IMR-90 (cell line): ENCODE measurements at regions not wholly inside any gene's neighbourhood (a gene's known extent, or its start where the extent isn't known, plus 50 kb on each side); places are given as distances from the start of the nearest gene placed in this dataset.

Experiments used
- ATAC-seq: fragments of 200-7000 bp; cut with Tn5 transposase; 2 replicates; pipeline ENCODE4 v1.9.1; 2020; ENCODE audit warnings: low read depth, mild to moderate bottlenecking, moderate library complexity
- BruUV-seq: library from RNA; stranded (reverse); fragments of 400-500 nt; replicated peaks from 2 replicates; lab custom pipeline; 2021; lab: Mats Ljungman, UMichigan
- CTCF ChIA-PET: fragments of 300-600 bp; formaldehyde crosslinking; extraction: SDS; loops from one replicate; lab custom pipeline; 2021; ENCODE audit warnings: antibody characterized with exemption; lab: Yijun Ruan, JAX
- POLR2A ChIA-PET: fragments of 300-600 bp; sonication (Branson Sonifier 250); formaldehyde crosslinking; loops from one replicate; lab custom pipeline; 2022; ENCODE audit warnings: antibody characterized with exemption; ENCODE audit not compliant: unreplicated experiment; lab: Charles Lee
- DNase-seq: peaks from one replicate; pipeline ENCODE4 v3.0.0; 2013
- H2AFZ ChIP-seq: replicated peaks from 2 replicates; pipeline ENCODE3; 2013; ENCODE audit warnings: low read length, mild to moderate bottlenecking; ENCODE audit not compliant: poor library complexity
- H2AK5ac ChIP-seq: 2 replicates; pipeline ENCODE4 v1.6.1; 2013; ENCODE audit warnings: low read depth, low read length, inconsistent platforms
- H2AK9ac ChIP-seq: replicated peaks from 2 replicates; pipeline ENCODE3; 2013; ENCODE audit warnings: mild to moderate bottlenecking, low read depth, low read length, moderate library complexity; ENCODE audit not compliant: poor library complexity
- H2BK120ac ChIP-seq: 2 replicates; pipeline ENCODE4 v1.6.1; 2013; ENCODE audit warnings: low read depth, low read length, inconsistent platforms
- H2BK15ac ChIP-seq: 3 replicates; pipeline ENCODE4 v1.6.1; 2013; ENCODE audit warnings: low read depth, low read length, inconsistent platforms
- H2BK20ac ChIP-seq: 2 replicates; pipeline ENCODE4 v1.6.1; 2013; ENCODE audit warnings: low read depth, mild to moderate bottlenecking, inconsistent platforms, low read length, moderate library complexity
- H2BK5ac ChIP-seq: 2 replicates; pipeline ENCODE4 v1.6.1; 2013; ENCODE audit warnings: mild to moderate bottlenecking, low read depth, low read length, inconsistent platforms; ENCODE audit not compliant: poor library complexity, severe bottlenecking
- H3K14ac ChIP-seq: replicated peaks from 2 replicates; pipeline ENCODE4 v1.6.1; 2013; ENCODE audit warnings: low read depth, low read length, inconsistent platforms
- H3K18ac ChIP-seq: 2 replicates; pipeline ENCODE4 v1.6.1; 2013; ENCODE audit warnings: low read depth, low read length, control low read depth
- H3K23ac ChIP-seq: 2 replicates; pipeline ENCODE4 v1.6.1; 2013; ENCODE audit warnings: low read depth, low read length, inconsistent platforms
- H3K27ac ChIP-seq: 2 replicates; pipeline ENCODE4 v1.5.1; 2013; ENCODE audit warnings: mild to moderate bottlenecking, control low read depth, low read length; ENCODE audit not compliant: insufficient read depth
- H3K27me3 ChIP-seq: 2 replicates; pipeline ENCODE4 v1.6.1; 2013; ENCODE audit warnings: low read length; ENCODE audit not compliant: control insufficient read depth, insufficient read depth
- H3K36me3 ChIP-seq: 2 replicates; pipeline ENCODE4 v1.6.1; 2013; ENCODE audit warnings: low read length, mixed read lengths; ENCODE audit not compliant: control insufficient read depth, insufficient read depth
- H3K4ac ChIP-seq: 2 replicates; pipeline ENCODE4 v1.6.1; 2013; ENCODE audit warnings: low read depth, low read length, inconsistent platforms
- H3K4me1 ChIP-seq: 2 replicates; pipeline ENCODE4 v1.6.1; 2013; ENCODE audit warnings: low read length, mixed read lengths; ENCODE audit not compliant: control insufficient read depth, insufficient read depth
- H3K4me2 ChIP-seq: 2 replicates; pipeline ENCODE4 v1.6.1; 2013; ENCODE audit warnings: low read depth, mild to moderate bottlenecking, control low read depth, low read length, moderate library complexity
- H3K4me3 ChIP-seq: 2 replicates; pipeline ENCODE4 v1.5.1; 2013; ENCODE audit warnings: low read depth, mild to moderate bottlenecking, control low read depth, low read length, moderate library complexity; ENCODE audit not compliant: insufficient read depth
- H3K56ac ChIP-seq: 2 replicates; pipeline ENCODE4 v1.6.1; 2013; ENCODE audit warnings: low read length, inconsistent platforms; ENCODE audit not compliant: insufficient read depth; ENCODE audit errors: extremely low read depth
- H3K79me1 ChIP-seq, 2 experiments: 2 replicates each; pipeline ENCODE4 v1.6.1; 2013; ENCODE audit warnings: low read length in 2 of 2, inconsistent platforms in 1 of 2, low read depth in 1 of 2
- H3K9ac ChIP-seq: 2 replicates; pipeline ENCODE4 v1.6.1; 2013; ENCODE audit warnings: low read depth, low read length, control low read depth
- H3K9me1 ChIP-seq: 2 replicates; pipeline ENCODE4 v1.6.1; 2013; ENCODE audit warnings: low read length, inconsistent platforms; ENCODE audit not compliant: insufficient read depth
- H3K9me3 ChIP-seq: 2 replicates; pipeline ENCODE4 v1.6.1; 2013; ENCODE audit warnings: low read length; ENCODE audit not compliant: control insufficient read depth, insufficient read depth
- H4K20me1 ChIP-seq: 2 replicates; pipeline ENCODE4 v1.6.1; 2013; ENCODE audit warnings: low read length, inconsistent platforms; ENCODE audit not compliant: insufficient read depth
- H4K5ac ChIP-seq: 2 replicates; pipeline ENCODE4 v1.6.1; 2013; ENCODE audit warnings: mild to moderate bottlenecking, low read depth, low read length, control low read depth
- H4K8ac ChIP-seq, 2 experiments: 2 replicates each; pipeline ENCODE4 v1.6.1; 2013; ENCODE audit warnings: low read depth in 2 of 2, low read length in 2 of 2, control low read depth in 1 of 2, inconsistent platforms in 1 of 2
- H4K91ac ChIP-seq: 2 replicates; pipeline ENCODE4 v1.6.1; 2013; ENCODE audit warnings: low read depth, low read length, inconsistent platforms; ENCODE audit not compliant: insufficient read depth
- CHD1 ChIP-seq: IDR thresholded peaks from 2 replicates; pipeline ENCODE4 v1.6.1; 2012; ENCODE audit warnings: low read depth, low read length, improper control_type of control experiment
- RFX5 ChIP-seq: IDR thresholded peaks from 2 replicates; pipeline ENCODE4 v1.8.0; 2012; ENCODE audit warnings: low read depth, mild to moderate bottlenecking, low read length, moderate library complexity
- WGBS, 2 experiments: methylation state at CpG; one replicate each; pipeline versions ENCODE4 v1.1.5 to v1.1.7; 2013; ENCODE audit warnings: missing lambda C conversion rate in 2 of 2; ENCODE audit not compliant: insufficient read length in 1 of 2; ENCODE audit errors: extremely low coverage in 2 of 2; 5-methylcytosine and 5-hydroxymethylcytosine counted together
- dilution Hi-C: fragments of 300-500 bp; cut with HindIII; formaldehyde crosslinking; loops from one replicate; pipeline ENCODE4 v1.14.3; 2018; ENCODE audit warnings: low sequenced_read_pairs; ENCODE audit not compliant: unreplicated experiment
- in situ Hi-C: fragments of 300-500 bp; cut with MboI; formaldehyde crosslinking; loops from 3 replicates; pipeline ENCODE4 v1.14.3; 2019; ENCODE audit warnings: low sequenced_read_pairs, inconsistent platforms, mixed read lengths
- intact Hi-C: fragments of 100-400 bp; cut with micrococcal nuclease; formaldehyde crosslinking; loops from 2 replicates; pipeline ENCODE4 v1.10.0; 2022

- Histone ChIP-seq H3K9me1 (no peaks in the 10 kb centered on the region), H2BK120ac (no peak overlapping the region), H2AK9ac (no peak overlapping the region), H3K9ac (no peak overlapping the region), H3K36me3 (no peaks in the 10 kb centered on the region), H3K14ac (peak overlapping the region; percentile 39; the same call in 1 of the 2 replicates), H3K4me1 (peaks cover 2% of the 10 kb centered on the region; the same call in 1 of the 2 replicates), H3K27me3 (no peaks in the 10 kb centered on the region), H3K23ac (no peak overlapping the region), H3K4ac (no peak overlapping the region), H4K5ac (no peak overlapping the region), H3K27ac (no peak overlapping the region), H3K9me3 (peaks cover 3% of the 10 kb centered on the region), H2AFZ (no peak overlapping the region), H4K91ac (no peak overlapping the region), H4K20me1 (no peaks in the 10 kb centered on the region), H2BK20ac (no peak overlapping the region), H3K4me2 (no peak overlapping the region; the same call in 1 of the 2 replicates), H3K18ac (peak overlapping the region; percentile 47; the same call in 1 of the 2 replicates), H3K79me1 (no peaks in the 10 kb centered on the region), H3K4me3 (no peak overlapping the region), H4K8ac (0 out of 4 replicates have a peak overlapping the region, but pooled peaks of 1 of the 2 experiments have one; percentile 27), H3K56ac (no peak overlapping the region), H2BK5ac (no peak overlapping the region), H2BK15ac (peak overlapping the region; percentile 51; the same call in 1 of the 3 replicates), H2AK5ac (no peak overlapping the region)
- no peak for TF ChIP-seq RFX5
- TF ChIP-seq CHD1: no peak
- in situ Hi-C loops (no loop called here), intact Hi-C loops (loop anchor here (10.0 kb wide), 1 partner anchor 1209 kb away; no protein-coding TSS in a partner anchor), dilution Hi-C loops (no loop called here)
- CTCF ChIA-PET: interaction anchor here (1.1 kb wide), 1 partner anchor 22 kb away, joined by 3 read pairs; no protein-coding TSS in a partner anchor
- no peak for ATAC-seq
- no TSS peak for BruUV-seq
- 43% methylated on average over 2 of the region's 3 CpGs; no CpG with 5 or more reads in 1 of the 2 experiments for WGBS, 2 experiments
- POLR2A ChIA-PET: no interaction called here
- DNase-seq: no peak
Measured at GRCh38 chr17:14803826-14804225, 461.3 kb downstream of the PMP22 start.
